DMS 273 (cell line): ENCODE measurements at regions not wholly inside any gene's neighbourhood (a gene's known extent, or its start where the extent isn't known, plus 50 kb on each side); places are given as distances from the start of the nearest gene placed in this dataset.

ENCODE experiments used
- DNase-seq: peaks from one replicate; lab custom pipeline; 2025; ENCODE audit not compliant: unreplicated experiment; lab: John Stamatoyannopoulos, UW

DNA sequence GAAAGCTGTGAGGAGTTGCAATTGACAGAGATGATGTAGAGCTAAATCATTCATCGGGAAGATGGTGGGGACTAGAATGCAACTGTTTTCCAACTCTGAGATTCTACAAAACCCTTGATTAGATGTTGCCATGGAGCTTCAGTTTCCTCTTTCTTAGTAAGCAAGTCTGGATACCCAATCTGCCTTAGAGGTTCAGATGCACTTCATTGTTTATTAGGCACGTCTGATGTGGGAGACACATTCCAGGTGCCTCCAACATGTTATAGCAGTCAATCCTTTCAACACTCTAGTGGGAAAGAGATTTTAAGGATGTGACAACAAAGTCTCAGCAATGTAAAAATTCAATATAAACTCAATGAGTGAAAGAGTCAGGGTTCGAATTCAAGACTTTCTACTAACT lies 291.3 kb upstream of the PHYHIPL start:
- DNase-seq: no peak

DNA sequence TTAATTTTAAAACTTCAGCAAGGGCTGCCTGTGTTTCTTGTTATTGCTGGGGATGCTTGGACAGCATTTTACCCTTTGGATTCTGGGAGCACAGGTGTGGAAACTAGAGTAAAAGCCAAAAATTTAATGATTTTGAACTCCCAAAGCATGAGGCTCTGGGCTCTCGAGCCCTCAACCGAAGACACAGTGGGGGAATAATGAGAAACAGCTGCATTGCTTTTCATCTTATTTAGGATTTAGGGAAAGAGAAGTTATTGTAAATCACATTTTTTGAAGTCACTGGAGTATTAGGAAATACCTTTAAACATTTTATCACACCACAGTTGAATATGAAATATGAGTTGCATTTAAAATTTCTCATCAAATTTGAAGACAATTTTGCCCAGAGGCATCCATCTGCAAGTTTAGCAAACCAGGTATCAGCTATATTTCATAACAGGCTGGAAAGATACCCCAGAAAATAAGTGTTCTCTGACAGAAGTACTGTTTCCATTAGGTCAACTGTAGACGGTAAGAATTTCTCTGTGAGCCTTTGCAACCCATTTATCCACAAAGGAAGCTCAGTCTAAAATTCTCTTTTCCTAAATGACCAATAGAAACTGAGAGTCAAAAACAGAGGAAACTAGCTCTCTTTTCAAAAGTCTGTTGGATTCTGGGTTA lies 290.6 kb upstream of the PHYHIPL start:
- no peak for DNase-seq

DNA sequence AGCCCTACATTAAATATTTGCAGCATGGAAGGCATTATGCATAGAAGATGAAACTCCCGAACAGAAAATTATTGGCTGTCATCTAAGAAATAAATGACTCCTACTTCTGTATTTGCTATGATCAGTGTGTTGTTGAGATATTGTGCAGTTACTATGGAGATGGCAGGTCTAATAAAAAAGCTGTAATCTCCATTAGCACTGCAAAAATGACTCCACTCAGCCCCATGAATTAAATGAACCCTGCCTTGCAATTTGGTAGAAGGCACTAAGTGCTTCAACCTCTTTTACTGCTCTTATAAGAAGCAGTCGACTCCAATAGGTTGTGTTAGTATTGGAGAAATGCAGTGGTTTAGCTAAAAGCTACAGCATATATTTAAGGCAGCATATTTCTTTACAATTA lies 290.0 kb upstream of the PHYHIPL start:
- no peak for DNase-seq

DNA sequence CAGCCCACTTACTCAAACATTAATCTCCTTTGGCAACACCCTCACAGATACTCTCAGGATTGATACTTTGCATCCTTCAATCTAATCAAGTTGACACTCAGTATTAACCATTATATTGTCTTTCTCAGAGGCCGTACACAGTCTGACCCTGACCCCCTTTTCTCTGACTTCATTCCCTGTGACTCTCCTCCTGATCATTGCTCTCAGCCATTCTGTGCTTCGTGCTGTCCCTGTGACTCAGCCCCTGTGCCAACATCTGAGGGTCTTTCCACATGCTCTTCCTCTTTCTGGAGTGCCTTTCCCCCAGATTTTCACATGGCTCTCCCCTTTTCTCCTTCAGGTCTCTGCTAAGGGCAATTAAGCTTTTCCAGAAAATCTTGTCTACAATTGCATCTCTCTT lies 289.0 kb upstream of the PHYHIPL start:
- DNase-seq: no peak

DNA sequence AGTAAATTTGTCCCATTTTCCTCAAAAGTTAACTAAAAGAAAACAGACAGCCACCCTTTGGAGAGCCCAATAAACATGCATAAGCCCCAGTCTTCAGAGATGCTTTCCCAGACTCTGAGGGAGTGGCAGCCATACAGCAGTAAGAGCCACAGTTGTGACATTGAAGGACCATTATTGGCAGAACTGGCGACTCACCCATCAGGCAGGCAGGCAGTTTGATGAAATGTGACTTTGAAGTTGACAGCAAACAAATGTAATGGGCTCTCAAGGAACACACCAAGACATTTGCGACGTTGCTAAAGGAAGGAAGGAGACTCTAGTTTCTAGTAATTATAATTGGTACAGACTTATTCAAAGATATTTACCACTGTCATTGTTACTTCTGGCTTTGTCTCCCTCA lies 287.5 kb upstream of the PHYHIPL start:
- no peak for DNase-seq

DNA sequence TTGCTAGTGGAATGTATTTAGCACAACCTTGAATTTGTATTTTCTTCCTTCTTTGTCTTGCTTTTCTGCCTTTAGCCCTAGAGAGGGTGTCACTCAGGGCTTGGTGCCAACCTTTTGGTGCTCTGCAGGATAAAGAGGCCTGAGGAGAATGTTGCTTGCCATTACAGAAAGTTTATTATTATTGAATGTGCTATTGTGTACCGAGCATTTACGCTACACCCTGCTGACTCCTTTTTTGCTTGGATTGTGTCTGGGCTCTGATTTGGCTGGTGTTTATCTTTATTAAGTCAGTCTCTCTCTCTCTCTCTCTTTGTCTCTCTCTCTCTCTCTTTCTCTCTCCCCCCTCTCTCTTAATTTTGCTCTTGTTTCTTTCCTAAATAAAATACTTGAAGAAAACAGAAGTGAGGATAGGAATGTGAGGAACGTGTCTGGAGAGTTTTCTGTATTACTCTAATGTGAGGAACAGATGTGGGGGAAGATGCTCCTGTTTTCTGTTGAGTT lies 284.4 kb upstream of the PHYHIPL start:
- no peak for DNase-seq

DNA sequence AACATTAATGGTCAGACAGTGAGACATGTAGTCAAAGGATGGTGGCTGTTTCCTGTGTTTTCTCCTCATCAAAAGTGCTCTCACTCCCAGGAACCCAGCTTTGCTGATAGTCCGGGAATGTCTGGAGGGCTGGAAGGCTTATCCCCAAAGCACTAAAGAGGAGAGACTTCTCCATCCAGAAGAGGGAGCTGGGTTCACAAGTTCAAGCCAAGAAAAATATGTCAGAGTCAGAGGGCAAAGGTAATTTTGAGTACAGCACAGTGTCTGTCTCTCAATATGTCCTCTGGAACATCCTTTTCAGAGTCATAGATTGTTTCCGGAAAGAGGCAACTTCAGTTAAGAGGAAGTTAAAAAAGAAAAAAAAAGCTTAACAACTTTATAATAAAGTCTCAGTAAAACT lies 281.5 kb upstream of the PHYHIPL start:
- DNase-seq: no peak

DNA sequence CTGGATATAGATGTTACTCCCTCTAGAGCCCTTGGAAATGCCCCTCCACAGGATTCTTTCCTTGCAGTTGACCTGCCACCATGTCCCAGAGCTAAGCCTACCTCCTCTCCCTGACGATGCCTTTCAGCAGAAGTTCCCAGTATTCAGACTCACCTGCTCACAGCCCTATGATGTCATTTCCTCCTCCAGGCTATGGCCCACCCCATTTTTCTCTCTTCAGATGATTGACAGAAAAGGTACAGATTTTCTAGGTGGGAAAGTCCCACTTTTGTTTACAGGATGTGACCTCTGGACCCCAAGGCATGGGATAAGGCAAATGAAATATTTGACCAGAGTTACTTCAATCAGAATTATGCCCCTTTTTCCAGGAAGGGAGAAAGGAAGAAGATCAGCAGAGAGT lies 280.2 kb upstream of the PHYHIPL start:
- no peak for DNase-seq

DNA sequence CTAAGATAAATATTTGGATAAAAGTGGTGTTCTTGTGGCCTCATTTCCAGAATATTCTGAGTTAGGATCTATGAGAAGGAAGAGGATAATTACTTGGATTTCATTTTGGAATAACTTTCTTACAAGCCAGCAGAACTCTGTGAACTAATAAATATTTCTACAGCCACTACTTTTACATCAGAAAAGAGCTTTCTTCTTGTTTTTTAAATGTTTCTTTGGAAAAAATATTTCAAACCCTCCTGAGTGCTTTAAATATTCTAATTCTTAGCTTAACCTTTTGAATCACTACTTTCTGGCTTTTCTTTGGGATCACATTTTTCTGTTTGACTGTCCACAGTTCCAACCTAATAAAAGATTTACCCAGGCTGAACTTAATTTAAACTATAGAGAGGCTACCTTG lies 279.2 kb upstream of the PHYHIPL start:
- DNase-seq: no peak

DNA sequence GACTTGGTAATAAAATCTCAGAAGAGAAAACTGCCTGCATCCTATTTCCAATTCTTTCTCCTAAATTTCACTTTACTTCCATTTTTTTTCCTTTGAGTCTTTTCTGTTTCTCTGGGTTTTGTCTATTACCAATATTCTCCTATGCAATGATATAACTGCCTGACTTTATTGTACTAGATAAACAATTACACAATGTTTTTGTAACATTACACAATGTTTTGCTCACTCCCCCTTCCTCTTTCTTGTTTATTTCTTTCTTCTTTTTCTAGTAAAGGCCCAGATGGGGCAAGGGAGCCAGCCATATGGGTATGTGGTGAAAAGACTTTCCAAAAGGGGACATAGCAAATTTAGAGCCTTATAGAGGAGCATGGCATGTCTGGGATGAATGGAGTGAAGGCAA lies 278.7 kb upstream of the PHYHIPL start:
- DNase-seq: no peak

DNA sequence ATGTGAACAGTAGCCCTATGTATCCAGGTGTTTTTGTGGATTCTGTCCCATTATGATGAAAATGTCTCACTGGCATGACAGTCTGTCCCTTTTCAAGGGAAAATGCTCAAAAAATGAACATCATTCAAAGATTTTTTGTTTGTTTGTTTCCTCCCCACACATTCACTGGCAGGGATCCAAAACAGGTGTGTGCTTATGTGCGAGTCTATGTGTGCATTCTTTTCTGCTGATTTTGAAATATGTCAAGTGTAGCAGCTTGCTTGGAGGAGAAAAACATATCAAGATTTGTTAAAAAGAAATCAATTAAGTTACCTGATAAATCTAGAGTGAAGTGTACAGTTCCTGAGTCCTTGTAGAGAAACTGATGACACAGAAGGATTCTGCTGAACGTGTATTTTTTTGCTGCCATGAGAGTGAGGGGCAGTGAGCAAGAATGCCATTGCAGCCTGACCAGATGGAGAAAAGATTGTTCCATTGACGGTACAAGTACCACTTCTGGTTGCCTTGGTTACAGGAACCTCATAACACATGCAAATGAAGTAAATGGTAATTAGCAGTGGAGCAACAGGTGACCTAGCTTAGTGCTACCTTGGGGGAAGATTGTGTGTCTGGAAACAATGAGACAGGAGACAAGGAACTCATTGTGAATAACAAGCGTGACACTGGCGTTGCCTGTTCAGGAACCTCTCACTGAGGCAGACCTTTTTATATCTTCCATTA lies 277.4 kb upstream of the PHYHIPL start:
- no peak for DNase-seq

DNA sequence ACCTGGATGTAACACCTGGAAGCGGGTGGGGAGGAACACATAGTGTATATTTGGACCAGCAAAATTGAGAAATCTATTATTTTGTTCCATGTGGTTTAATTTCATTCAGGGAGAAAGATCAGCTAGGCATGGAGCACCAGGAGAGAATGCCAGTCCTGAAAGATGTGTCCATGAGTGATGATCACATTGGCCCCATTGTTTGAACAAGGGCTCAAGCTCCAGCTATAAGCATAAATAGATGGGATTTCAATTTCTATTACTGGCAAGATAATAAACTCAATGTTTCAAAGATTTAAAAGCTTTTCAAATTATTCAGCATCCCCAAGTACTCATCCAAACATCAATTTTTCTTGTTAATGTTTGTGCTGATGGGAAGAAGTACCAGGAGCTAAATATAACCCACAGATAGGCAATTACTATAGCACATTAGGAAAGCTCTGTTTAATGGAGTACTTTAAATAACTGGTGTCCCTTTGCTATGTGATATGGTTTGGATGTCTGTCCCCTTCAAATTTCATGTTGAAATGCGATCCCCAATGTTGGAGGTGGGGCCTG lies 275.3 kb upstream of the PHYHIPL start:
- no peak for DNase-seq

DNA sequence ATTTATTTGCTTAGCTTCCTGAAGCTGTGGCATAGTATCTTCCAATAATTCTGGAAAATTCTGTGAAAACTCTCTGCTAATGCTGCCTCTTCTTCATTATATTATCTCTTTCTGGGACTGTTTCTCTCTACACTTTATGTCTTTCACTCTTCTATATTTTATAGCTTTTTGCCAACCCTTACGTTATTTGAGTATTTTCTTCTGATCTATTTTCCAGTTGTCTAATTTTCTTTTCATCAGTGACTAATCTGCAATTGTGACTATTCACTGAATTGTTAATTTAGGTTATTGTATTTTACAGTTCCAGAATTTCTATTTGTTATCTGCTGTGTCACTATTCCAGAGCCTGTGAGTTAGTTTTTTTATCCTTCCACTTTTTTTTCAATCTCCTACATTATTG lies 273.4 kb upstream of the PHYHIPL start:
- DNase-seq: no peak

DNA sequence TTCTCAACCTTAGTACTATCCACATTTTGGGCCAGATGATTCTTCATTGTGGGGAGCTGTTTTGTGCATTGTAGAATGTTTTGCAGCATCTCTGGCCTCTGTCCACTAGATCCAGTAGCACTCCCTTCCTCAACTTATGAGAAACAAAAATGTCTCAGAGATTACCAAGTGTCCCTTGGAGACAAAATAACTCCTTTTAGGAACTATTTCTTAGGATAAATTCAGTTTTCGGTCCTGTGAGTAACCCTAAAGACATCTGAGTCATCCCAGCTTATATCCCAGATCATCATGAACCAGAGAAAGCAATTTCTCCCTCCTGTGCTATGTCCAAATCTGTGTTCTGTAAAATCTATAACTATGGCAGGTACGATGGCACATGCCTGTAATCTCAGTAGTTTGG lies 266.6 kb upstream of the PHYHIPL start:
- DNase-seq: no peak

DNA sequence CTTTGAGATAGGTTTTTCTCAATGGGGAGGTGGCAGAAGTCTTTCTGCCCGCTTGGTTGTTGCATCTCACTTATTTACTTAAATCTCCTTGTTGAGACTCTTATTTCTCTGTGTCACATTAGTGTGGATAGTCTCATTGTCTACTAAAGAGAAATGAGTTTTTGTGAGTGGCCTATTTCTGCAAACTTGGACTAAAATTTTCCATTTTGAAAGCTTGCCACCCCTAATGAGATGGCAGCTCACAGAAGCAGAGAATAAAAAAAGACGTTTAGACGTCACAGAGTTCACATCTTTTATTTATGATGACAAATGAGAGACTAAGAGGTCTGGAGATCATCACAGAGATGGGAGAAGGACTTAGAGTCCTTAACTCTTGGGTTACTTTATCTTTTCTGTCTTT lies 262.7 kb upstream of the PHYHIPL start:
- DNase-seq: no peak

DNA sequence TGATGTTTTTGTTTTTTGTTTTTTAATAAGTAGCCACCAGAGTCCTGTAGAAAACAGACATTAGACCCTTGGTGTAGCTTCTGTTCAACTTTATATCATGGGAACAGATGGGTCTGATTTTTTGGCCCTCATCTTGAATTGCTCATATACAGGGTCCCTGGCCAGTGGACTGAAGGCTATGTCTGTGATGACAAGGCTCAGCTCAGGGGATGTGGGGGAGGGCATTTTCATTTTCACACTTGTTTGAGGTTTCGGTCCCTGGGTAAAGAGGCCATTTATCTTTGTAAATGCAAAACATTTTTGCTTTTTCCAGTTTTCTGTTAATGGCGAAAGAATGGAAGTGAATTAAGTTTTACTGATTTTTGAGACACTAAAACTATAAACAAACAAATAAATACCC lies 257.6 kb upstream of the PHYHIPL start:
- no peak for DNase-seq

DNA sequence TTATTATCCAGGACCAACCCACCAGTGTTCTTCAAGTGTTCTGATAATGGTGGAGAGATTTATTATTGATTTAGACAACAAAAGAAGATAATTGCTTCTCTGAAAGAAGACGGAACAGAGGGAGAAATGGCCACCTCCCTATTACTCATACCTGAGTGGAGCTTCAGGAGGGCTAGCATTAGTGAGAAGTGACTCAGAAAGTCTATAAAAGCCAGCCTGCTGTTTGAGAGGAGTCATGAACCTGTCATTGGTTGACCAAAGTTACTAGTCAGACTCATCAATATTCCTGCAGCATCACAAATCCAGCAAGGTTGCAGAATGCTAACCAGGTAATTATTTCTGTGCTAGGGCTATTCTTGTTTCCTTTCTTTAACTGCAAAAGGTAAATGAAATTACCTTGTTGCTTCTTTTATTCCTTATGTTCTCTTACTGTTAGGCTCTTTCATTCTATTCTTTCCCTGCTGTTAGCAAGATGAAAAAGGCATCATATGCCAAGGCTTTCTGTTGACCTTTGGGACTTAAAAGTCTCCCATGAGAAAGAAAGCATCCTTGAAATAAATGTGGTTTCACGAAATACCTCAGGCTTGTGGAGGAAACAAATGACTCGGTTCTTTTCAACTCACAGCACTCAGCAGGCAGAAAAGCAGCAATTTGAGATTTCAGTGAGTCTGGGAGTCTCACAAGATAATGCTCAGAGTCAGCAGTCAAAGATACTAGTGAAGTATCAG lies 256.4 kb upstream of the PHYHIPL start:
- no peak for DNase-seq

DNA sequence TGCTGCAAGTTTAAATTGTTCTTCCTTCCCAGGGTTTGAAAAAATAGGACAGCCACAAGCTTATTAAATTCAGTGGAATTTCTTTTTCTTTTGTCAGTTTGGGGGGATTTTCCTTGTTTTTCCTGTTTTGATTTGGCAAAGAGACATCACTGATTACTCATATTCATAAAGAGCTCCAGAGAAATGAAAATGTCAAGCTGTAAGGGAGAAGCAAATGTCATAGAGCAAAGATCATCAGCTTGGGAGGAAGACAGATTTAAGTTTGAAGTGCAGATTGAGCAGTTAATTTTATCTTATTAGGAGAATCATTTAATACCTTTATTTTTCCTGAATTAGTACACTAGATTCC lies 255.8 kb upstream of the PHYHIPL start:
- DNase-seq: no peak

DNA sequence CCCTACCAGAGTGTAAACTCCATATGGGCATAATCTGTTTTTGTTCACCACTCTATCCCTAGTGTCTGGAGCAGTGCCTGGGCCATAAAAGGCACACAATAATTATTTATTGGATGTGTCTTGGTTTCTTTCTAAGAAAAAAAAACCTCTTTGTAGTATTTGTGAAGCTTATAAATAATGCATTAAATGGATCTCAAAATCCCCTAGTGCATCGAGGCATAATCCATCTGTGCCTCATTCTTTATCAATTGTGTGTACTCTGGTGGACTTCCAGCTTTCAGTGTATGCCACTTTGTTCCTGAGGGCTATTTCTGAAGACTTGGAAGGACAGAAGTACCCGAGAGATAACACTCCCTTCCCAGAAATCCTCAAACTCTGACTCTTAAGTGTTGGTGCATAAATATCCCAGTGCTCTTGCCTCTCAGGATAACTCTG lies 255.0 kb upstream of the PHYHIPL start:
- DNase-seq: no peak

DNA sequence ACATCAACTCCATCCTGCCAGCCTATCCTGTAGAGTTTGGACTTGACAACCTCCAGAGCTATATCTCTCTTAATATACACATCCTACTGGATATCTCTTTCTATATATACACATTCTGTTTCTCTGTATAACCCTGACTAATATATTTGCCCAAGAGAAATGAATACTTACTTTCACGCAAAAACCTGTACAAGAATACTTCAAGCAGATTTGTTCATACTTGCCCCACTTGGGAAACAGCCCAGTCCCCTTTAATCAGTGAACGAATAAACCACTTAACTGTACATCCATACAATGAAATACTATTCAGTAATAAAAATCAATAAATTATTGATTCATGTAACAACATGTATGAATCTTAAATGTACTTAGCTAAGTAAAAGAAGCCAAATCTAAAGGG lies 251.1 kb upstream of the PHYHIPL start:
- DNase-seq: no peak

DNA sequence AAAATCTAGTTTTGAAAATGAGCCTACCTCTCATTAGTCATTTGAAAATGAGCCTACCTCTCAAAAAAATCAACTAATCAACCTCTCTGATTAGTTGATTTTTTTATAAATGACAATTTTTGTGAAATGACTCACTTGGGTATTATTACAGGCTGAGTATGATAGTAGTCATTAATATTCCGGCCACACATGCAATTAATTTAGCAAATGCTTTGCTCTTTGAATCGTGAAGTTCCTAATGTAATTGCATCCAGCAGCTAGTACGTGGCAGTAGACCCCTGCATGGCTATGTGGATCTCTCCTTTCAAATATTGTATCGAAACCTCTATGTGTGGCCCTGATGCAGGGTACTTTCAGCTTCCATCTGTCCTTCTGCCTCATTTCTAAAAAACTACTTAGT lies 245.9 kb upstream of the PHYHIPL start:
- DNase-seq: no peak

DNA sequence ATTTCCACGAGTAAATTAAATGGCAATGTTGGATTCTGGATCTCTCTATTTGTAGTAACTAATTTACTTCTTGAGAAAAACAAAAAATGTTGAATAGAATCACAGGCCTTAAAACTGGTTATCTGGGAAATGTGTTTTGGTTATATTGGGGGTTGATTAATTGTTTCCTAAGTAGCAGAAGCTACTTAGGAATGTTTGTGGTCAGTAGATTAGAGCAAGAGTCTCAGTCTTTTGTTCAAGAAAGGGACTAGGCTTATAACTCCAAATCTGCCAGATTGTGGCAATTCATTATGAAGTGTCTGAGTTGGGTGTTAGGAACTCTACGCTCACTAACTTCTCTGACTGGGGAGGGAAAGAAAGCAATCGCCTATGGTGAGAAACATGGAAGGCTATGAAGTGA lies 244.3 kb upstream of the PHYHIPL start:
- no peak for DNase-seq
